Keratinocyte (primary cell): ENCODE measurements at regions not wholly inside any gene's neighbourhood (a gene's known extent, or its start where the extent isn't known, plus 50 kb on each side); places are given as distances from the start of the nearest gene placed in this dataset.

Experiments used
- DNase-seq: peaks from one replicate; pipeline ENCODE4 v3.0.0-alpha.2; 2011; ENCODE audit warnings: low read depth, missing footprints, low spot score
- FAIRE-seq: peaks from 2 replicates; lab custom pipeline; 2011; peaks lifted over from hg19 to GRCh38; lab: Jason Lieb, UNC
- H2AFZ ChIP-seq: 2 replicates; pipeline ENCODE4 v1.6.0; 2012; ENCODE audit warnings: low read length, control low read depth, inconsistent platforms; ENCODE audit not compliant: control insufficient read depth
- H3K27ac ChIP-seq: 2 replicates; pipeline ENCODE4 v1.5.1; 2011; ENCODE audit warnings: low read length; ENCODE audit not compliant: control insufficient read depth, insufficient read depth
- H3K27me3 ChIP-seq: 3 replicates; pipeline ENCODE4 v1.6.0; 2011; ENCODE audit warnings: low read length; ENCODE audit not compliant: control insufficient read depth, insufficient read depth; ENCODE audit errors: extremely low read depth
- H3K36me3 ChIP-seq, 2 experiments: 2 replicates in 1 of 2; 3 replicates in 1 of 2; pipeline ENCODE4 v1.5.1; 2011; ENCODE audit warnings: low read length in 2 of 2, mild to moderate bottlenecking in 1 of 2; ENCODE audit not compliant: control insufficient read depth in 2 of 2, insufficient read depth in 2 of 2; ENCODE audit errors: extremely low read depth in 1 of 2
- H3K4me1 ChIP-seq: 3 replicates; pipeline ENCODE4 v1.5.1; 2011; ENCODE audit warnings: low read length; ENCODE audit not compliant: control insufficient read depth, insufficient read depth; ENCODE audit errors: extremely low read depth
- H3K4me2 ChIP-seq: 3 replicates; pipeline ENCODE4 v1.6.0; 2011; ENCODE audit warnings: low read depth, low read length; ENCODE audit not compliant: control insufficient read depth, insufficient read depth; ENCODE audit errors: extremely low read depth
- H3K4me3 ChIP-seq, 3 experiments: fragments of 200-600 bp in 1 of 3; sonication (generic) in 1 of 3; 2 replicates in 2 of 3; 3 replicates in 1 of 3; pipeline ENCODE4 v1.5.1; 2011 to 2016; ENCODE audit warnings: low read length in 3 of 3, mild to moderate bottlenecking in 3 of 3, control low read depth in 2 of 3, inconsistent platforms in 1 of 3, low read depth in 1 of 3, mixed read lengths in 1 of 3, mixed run types in 1 of 3, moderate library complexity in 1 of 3; ENCODE audit not compliant: control insufficient read depth in 2 of 3, insufficient read depth in 2 of 3; ENCODE audit errors: extremely low read depth in 1 of 3
- H3K79me2 ChIP-seq: 2 replicates; pipeline ENCODE4 v1.6.0; 2012; ENCODE audit warnings: low read length; ENCODE audit not compliant: control insufficient read depth, insufficient read depth
- H3K9ac ChIP-seq: 3 replicates; pipeline ENCODE4 v1.6.0; 2011; ENCODE audit warnings: low read length; ENCODE audit not compliant: control insufficient read depth, insufficient read depth; ENCODE audit errors: extremely low read depth
- H3K9me1 ChIP-seq: 3 replicates; pipeline ENCODE4 v1.6.0; 2011; ENCODE audit warnings: low read length; ENCODE audit not compliant: control insufficient read depth, insufficient read depth; ENCODE audit errors: extremely low read depth
- H3K9me3 ChIP-seq: 2 replicates; pipeline ENCODE4 v1.5.1; 2012; ENCODE audit warnings: low read depth, low read length; ENCODE audit not compliant: control insufficient read depth
- H4K20me1 ChIP-seq: 3 replicates; pipeline ENCODE4 v1.6.0; 2011; ENCODE audit warnings: low read length; ENCODE audit not compliant: control insufficient read depth, insufficient read depth; ENCODE audit errors: extremely low read depth
- CTCF ChIP-seq, 3 experiments: IDR thresholded peaks in 1 of 3; conservative IDR thresholded peaks in 1 of 3; optimal IDR thresholded peaks in 1 of 3; 2 replicates in 2 of 3; 3 replicates in 1 of 3; pipeline versions ENCODE3 to v1.5.1; 2011; ENCODE audit warnings: low read length in 3 of 3, mild to moderate bottlenecking in 3 of 3, moderate library complexity in 2 of 3, control low read depth in 1 of 3, inconsistent platforms in 1 of 3; ENCODE audit not compliant: insufficient read depth in 2 of 3; ENCODE audit errors: extremely low read depth in 1 of 3
- EZH2 ChIP-seq: IDR thresholded peaks from one replicate; pipeline ENCODE4 v1.6.1; 2012; ENCODE audit warnings: inconsistent platforms, mild to moderate bottlenecking, low read length, moderate library complexity
- dilution Hi-C: fragments of 300-500 bp; cut with MboI; formaldehyde crosslinking; loops from one replicate; pipeline ENCODE4 v1.7.0; 2020; ENCODE audit warnings: low sequenced_read_pairs; ENCODE audit not compliant: extremely low pct_ligation_motif_present

GRCh38 chr5:126138281-126138931, 284.8 kb upstream of the GRAMD2B start:
- TF ChIP-seq EZH2 = no peak
- TF ChIP-seq CTCF (optimal IDR thresholded peaks at IDR 0.05 in 1 of 3, IDR thresholded peaks at IDR 0.05 in 1 of 3, conservative IDR thresholded peaks at IDR 0.05 in 1 of 3; ENCODE audit: extremely low read depth in 1 of 3, insufficient read depth in 2 of 3, low read length in 3 of 3) = no peak
- no peaks in the 10 kb centered on the region for H3K79me2 ChIP-seq
- no peak overlapping the region for H3K9ac ChIP-seq
- no peaks in the 10 kb centered on the region for H3K4me1 ChIP-seq
- no peak overlapping the region for H3K4me2 ChIP-seq
- H3K27ac ChIP-seq = no peak overlapping the region
- no peak overlapping the region for H3K4me3 ChIP-seq
- no peaks in the 10 kb centered on the region for H3K9me1 ChIP-seq
- DNase-seq = no peak
- no peaks in the 10 kb centered on the region for H3K27me3 ChIP-seq
- H3K36me3 ChIP-seq = no peaks in the 10 kb centered on the region
- no peak for FAIRE-seq
- no peak overlapping the region for H2AFZ ChIP-seq
- dilution Hi-C loops = no loop called here
- no peaks in the 10 kb centered on the region for H3K9me3 ChIP-seq
- no peaks in the 10 kb centered on the region for H4K20me1 ChIP-seq

- Histone ChIP-seq H2AFZ (no peak overlapping the region), H3K79me2 (no peaks in the 10 kb centered on the region), H3K4me1 (no peaks in the 10 kb centered on the region), H4K20me1 (no peaks in the 10 kb centered on the region), H3K27me3 (no peaks in the 10 kb centered on the region), H3K9me3 (no peaks in the 10 kb centered on the region), H3K4me3 (no peak overlapping the region), H3K9ac (no peak overlapping the region), H3K9me1 (no peaks in the 10 kb centered on the region), H3K4me2 (no peak overlapping the region), H3K36me3 (no peaks in the 10 kb centered on the region), H3K27ac (no peak overlapping the region)
- FAIRE-seq (no peak), DNase-seq (no peak)
- TF ChIP-seq CTCF (optimal IDR thresholded peaks at IDR 0.05 in 1 of 3, IDR thresholded peaks at IDR 0.05 in 1 of 3, conservative IDR thresholded peaks at IDR 0.05 in 1 of 3; ENCODE audit: extremely low read depth in 1 of 3, insufficient read depth in 2 of 3, low read length in 3 of 3) (no peak), EZH2 (no peak)
- dilution Hi-C loops = no loop called here
These were observed 284.1 kb upstream of the GRAMD2B start for GRCh38 chr5:126139086-126139485.
